Activated CD4-positive, alpha-beta T cell treated with anti-CD3 and anti-CD28 coated beads for 48 hours (primary cell): ENCODE measurements at regions not wholly inside any gene's neighbourhood (a gene's known extent, or its start where the extent isn't known, plus 50 kb on each side); places are given as distances from the start of the nearest gene placed in this dataset.
"Not testable (repeated sequence)": the region's sequence is repeated elsewhere in the genome, so short reads cannot be mapped to it uniquely, and the experiment has no call there.

Source experiments
- DNase-seq: peaks from one replicate; pipeline ENCODE4 v3.0.0-alpha.2; 2020

DNA sequence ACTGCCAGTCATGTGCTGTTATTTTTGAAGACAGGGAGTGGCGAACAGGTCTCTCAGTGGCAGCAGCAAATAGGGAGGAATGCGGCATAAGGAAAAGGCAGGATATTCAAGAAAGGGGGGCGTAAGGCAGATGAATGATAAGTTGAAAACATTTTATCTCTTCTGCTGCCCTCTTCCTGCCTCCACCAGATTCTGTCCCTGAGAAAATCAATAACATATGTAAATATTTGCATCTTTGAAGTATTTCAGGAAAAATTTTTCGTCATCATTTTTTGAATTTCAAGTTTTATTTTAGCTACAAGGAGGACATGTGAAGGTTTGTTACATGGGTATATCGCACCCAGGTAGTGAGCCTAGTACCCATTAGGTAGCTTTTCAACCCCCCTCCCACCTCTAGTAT, 616.7 kb downstream of the MCTP2 start:
- no peak for DNase-seq

DNA sequence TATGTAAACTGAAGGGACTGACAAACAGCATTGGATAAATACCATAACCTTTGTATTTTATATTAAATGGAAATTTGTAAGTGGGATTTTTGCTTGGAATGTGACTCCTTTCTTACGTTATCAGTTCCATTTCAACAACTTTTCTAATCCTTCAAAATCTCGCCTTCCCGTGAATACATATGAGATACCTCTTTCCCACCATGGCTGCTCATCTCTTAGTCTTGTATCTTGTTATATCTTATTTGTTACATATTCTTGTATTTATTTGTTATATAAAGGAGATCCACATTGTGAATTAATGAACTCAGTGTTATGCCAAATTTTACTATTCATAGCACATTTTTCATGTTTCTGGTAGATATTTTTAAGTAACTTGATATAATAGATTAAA, 623.7 kb downstream of the MCTP2 start:
- DNase-seq, result no peak

DNA sequence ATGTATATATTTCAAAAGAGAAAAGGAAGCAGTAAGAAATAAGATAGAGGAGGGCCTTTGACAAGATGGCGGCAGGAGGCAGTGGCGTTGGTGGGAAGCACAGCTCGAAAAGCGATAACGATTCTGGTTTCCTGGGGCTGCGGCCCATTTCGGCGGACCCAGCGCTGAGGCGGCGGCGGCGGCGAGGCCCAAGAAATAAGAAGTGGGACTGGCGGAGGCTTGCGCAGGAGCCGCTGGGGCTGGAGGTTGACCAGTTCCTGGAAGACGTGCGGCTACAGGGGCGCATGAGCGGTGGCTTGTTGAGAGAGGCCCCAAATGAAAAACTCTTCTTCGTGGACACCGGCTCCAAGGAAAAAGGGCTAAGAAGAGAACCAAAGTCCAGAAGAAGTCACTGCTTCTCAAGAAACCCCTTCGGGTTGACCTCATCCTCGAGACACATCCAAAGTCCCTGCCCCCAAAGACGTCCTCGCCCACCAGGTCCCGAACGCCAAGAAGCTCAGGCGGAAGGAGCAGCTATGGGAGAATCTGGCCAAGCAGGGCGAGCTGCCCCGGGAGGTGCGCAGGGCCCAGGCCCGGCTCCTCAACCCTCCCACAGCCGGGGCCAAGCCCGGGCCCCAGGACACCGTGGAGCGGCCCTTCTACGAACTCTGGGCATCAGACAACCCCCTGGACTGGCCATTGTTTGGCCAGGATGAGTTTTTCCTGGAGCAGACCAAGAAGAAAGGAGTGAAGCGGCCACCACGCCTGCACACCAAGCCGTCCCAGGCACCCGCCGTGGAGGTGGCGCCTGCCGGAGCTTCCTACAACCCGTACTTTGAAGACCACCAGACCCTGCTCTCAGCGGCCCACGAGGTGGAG, 624.3 kb downstream of the MCTP2 start:
- no peak for DNase-seq

DNA sequence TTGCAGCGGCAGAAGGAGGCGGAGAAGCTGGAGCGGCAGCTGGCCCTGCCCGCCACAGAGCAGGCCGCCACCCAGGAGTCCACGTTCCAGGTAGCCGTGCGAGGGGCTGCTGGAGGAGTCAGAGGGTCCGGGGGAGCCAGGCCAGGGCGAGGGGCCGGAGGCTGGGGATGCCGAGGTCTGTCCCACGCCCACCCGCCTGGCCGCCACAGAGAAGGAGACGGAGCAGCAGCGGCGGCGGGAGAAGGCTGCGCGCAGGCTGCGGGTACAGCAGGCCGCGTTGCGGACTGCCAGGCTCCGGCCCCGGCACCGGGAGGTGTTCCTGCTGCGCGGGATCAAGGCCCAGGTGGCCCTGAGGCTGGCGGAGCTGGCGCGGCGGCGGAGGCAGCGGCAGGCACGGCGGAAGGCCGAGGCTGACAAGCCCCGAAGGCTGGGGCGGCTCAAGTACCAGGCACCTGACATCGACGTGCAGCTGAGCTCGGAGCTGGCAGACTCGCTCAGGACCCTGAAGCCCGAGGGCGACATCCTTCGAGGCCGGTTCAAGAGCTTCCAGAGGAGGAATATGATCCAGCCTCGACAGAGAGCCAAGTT, 625.0 kb downstream of the MCTP2 start:
- no peak for DNase-seq

DNA sequence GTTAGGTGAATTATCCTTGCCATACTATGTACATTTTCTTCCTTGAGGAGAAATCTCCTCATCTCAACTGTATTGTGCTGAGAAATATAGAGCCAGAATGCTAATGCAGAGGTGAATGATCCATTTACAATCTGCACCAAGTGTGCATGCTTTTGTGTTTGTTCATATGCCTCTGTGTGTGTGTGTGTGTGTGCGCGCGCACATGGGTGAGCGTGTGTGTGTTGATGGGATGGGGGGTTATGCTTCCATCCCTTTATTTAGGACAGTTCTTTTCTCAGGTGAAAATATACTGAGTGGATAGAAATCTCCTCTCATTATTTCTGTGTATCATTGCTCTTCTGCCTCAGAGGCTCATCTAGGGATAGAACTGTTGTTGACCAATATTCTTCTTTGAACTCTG, 626.1 kb downstream of the MCTP2 start:
- no peak for DNase-seq

DNA sequence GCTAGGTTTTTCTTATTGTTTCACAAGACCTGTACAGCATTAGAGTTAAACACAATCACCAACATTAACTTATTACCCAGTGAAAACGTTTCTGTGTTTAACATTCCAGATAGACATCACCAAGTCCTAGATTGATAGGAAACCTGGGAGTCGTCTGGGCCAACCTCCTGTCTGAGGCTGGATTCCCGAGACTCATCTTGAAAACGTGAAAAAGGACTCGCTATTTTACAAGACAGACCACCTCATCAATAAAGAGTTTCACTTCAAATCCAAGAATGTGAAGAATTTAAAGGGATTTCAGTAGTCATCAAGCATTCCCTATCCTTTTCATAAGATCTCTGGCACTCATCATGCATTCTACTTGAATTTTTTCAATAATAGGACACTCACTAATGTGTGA, 626.6 kb downstream of the MCTP2 start:
- DNase-seq, result no peak

DNA sequence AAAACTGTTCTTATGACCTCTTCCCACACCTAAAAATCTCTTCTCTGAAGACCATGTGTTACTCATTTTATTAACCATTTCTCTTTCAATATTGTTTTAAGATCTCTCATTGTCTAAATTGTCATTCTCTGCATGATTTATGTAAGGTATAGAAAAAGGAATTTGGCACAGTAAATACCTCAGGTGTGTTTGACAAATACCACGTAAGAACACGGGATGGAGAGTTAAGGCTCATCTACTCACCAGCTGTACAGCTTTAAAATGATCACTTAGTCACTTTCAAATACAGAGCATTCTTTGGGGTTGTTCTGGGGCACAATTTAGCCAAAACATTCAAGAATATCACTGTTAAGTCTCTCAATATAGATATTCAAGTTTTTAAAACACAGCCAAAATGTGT, 627.1 kb downstream of the MCTP2 start:
- no peak for DNase-seq

DNA sequence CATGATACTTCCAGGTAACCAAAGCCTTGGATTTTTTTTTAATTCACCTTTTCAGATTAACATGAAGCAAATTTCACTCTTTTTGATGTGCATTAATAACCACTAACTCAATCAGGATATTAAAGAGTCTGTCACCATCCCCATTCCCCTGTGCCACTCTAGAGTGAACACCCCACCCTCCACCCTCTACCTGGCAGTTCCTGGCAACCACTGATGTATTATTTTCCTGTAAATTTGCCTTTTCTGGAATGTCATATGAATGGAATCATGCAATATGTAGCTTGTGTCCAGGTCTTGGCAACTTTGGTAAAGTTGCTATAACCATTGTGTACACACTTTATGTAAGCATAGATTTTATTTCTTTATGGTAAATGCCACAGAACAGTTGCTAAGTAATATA, 627.6 kb downstream of the MCTP2 start:
- no peak for DNase-seq

DNA sequence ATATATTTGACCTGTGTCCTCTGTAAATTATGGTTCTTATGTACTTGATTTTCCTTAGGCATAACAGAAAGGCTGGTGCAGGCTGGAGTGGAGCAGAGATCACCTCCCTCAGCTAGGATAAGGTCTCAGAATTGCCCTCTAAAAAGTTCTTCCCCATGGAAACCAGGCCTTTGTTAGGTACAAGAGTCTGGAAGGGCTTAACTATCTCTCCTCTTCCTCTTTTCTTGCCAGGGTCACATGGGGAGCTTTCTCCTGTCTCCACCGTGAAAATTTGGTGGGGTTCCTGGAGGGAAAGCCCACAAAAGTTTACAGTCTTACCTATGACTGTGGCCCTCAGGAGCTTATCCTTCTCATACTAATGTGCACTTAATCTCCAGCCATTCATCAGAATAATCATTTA, 633.2 kb downstream of the MCTP2 start:
- no peak for DNase-seq

DNA sequence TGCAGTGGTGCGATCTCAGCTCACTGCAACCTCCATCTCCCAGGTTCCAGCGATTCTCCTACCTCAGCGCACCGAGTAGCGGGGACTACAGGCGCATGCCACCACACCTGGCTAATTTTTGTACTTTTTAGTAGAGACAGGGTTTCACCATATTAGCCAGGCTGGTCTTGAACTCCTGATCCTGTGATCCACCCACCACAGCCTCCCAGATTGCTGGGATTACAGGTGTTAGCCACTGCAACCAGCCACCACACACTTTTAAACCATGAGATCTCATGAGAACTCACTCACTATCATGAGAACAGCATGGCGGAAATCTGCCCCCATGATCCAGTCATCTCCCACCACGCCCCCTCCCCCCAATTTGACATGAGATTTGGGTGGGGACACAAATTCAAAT, 636.9 kb downstream of the MCTP2 start:
- not testable (repeated sequence) for DNase-seq

DNA sequence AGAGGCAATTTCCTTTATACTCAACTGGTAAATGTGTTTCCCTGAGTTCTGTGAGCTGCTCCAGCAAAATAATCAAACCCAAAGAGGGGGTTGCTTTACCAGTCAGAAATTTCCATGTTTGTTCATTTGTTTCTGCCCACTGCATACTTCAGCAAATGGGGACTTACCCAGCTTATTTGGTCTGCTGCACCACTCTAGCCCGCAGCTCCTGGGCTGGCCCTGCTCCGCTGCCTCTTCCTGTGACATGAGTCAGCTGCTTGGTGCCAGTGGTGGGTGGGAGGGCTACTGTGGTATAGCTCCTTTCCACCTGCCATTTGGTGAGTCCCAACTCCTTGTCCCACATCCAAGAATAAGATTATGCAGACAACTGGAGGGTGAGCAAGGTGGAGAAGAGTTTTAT, 644.2 kb downstream of the MCTP2 start:
- no peak for DNase-seq

DNA sequence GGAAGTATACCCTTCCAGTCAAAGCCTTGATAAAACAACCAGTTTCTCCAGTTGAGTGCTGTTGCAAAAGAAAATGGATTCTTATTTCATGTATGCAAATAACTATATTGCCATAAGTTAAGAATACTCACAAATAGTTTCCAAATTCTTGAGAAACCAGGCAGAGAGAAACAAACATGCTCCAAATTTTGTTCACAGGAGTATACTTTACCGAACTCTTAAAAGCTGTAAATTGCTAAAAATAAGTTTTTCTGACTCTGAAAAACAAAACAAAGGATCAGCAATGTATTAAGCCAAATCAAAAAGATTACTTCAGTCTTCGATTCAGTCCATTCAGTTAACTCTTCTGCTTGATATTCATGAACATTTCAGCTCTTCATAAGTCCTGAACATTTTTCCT, 646.5 kb downstream of the MCTP2 start:
- DNase-seq, result no peak

DNA sequence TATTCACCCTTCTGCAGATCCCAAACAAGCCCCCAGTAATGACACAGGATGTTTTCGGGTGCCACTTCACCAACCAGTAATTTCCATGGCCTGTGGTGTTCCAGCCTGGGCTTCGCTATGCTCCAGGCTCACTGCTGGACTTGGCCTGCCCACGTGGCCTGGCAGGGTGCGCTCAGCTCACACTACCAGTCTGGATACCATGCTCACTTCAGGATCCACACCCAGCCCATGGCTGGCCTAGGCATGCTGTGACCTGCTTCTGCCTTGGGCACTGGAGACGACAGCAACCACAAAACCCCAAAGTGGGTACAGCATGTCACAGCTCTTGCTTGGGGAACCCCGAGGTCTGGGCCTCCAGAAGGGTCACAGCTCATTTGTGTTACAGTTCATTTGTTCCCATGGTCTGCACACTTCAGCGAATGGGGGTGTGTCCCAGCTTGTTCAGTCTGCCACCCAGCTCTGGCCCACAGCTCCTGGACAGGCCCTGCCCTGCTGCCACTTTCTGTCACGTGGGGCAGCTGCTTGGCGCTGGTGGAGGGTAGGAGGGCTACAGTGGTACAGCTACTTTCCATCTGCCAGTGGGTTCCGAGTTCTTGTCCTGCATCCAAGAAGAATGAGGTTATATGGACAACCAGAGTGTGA, 650.8 kb downstream of the MCTP2 start:
- DNase-seq, result no peak

DNA sequence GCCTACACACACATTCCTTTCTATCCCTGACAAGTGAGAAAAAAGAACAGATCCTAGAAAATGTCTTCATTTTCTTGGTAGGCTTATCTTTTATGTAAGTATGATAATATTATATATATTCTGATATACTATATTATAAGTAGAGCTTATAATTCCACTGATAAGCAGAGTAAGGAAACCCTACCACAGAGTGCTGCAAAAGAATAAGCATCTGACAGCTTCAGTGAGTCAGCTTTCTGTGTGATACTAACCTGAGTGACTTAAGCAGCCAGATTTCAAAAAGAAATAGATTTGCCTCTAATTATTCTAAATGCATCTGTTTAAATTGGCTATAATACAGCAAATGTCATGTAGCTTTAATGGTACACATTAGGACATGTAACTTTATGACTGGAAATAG, 656.0 kb downstream of the MCTP2 start:
- no peak for DNase-seq

DNA sequence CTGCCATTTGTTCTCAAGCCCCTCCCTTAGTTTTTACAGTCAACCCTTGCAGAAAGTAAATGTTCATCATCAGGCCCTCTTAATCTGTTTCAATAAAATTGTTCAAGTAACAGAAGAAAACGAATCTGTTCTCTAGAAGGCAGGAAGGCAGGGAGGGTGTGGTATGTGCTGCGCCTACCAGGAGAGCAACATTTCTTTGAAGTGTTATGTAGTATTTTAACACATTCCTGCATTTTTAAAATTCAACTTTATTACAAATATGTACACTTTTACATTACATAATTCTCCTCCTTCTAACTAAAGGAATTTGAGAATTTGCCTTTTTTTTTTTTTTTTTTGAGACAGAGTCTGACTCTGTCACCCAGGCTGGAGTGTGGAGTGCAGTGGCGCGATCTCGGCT, 657.8 kb downstream of the MCTP2 start:
- no peak for DNase-seq

DNA sequence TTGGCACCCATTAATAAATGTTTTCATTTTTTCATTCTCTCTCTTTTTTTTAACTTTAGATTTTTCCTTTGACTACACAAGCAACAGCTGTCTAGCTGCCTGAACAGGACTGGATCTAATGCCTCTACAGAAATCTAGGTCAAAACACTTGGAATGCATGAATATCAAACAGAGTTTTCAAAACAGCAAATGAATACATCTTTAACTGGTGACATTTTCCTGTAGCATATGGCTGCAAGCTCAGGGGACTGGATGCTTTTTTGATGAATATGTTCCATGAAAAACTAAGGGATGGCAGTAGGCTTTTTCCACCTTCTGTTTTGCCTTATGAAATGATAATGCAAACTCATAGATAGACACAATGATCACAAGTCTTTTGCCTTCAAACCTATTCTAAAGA, 661.7 kb downstream of the MCTP2 start:
- no peak for DNase-seq

DNA sequence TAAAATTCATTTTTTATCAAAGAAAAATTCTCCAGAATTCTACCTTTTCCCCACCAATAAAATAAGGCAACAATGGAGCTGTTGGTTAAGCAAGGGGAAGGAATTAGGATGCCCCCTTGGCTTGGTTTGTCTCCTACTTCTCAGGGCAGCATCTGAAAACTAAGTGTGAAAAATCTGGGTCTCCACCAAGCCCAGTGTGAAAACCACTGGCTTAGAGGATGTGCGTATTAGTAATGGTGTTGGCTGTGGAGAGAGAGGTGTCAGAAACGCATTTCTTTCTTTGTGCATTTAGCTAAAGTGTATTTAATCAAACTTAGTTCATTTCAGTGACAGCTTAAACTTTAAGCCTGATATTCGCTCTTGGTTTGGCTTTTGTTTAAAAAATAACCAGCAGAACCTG, 662.7 kb downstream of the MCTP2 start:
- no peak for DNase-seq

DNA sequence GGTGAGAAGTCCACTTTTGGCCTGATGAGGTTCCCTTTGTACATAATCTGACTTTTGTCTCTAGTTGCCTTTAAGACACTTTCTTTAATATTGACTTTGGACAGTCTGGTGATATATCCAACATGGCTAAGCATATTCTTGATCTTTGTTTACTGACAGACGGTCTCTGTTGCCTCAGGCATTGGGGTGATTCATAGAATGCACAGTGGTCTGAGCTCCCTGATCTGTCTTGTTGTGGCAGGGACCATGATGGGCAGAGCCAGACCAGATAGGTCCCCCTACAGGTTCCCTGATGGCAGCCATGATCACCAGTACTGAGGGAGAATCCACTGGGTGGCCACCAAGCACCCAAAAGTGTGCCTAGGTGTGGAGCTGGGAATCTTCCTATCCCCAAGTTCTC, 678.1 kb downstream of the MCTP2 start:
- no peak for DNase-seq

DNA sequence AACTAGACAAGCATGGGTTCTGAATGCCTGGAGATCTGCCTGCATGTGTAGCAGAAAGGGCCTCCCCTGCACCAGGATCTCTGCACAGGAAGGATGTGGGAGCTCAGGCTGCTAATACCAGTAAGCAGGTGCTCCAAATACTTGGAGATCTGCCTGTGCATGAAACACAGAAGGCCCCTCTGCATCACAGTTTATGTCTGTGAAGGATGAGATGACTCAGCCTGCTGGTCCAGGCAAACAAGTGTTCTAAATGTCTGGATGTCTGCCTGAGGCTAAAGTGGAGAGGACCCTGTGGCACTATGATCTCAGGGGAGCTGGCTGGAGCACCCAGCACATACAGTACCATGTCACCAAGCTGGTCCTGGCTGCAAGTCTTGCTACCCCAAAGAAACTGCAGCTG, 678.8 kb downstream of the MCTP2 start:
- no peak for DNase-seq

DNA sequence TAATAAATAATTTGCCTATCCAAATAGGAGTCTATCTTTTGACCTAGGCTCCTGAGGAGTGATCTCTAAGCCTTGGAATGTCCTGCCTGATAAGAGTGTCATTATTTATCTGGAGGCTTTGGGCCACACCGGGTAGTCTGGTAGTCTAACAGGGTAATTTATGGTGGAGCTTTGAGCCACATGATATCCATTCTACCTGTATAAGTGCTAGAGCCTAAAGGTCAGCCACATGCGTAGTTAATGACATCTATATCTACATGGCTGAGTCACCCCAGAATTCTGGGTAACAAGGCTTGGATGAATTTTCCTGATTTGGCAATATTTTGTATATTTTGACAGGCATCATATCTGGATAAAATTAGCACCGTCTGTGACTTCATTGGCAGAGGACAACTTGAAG, 681.4 kb downstream of the MCTP2 start:
- DNase-seq, result no peak

DNA sequence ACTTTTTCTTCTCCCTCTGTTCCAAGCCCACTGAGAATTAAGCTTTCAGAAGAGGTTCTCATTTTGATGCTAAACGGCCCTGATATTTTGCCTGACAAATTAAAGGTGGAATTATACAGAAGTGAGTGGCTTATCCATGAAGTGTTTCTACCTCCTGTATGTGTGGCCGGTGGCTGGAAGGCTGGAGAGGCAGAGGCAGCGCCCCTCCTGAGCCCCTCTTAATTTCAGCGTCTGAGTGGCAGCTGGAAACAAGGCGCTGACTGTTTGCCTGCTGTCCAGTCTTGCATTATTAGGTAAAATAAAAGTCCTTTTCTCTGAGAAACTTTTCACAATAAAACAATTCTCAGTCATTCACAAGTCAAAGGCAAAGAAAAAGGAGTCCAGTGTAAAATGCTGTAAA, 685.7 kb downstream of the MCTP2 start:
- DNase-seq, result no peak

DNA sequence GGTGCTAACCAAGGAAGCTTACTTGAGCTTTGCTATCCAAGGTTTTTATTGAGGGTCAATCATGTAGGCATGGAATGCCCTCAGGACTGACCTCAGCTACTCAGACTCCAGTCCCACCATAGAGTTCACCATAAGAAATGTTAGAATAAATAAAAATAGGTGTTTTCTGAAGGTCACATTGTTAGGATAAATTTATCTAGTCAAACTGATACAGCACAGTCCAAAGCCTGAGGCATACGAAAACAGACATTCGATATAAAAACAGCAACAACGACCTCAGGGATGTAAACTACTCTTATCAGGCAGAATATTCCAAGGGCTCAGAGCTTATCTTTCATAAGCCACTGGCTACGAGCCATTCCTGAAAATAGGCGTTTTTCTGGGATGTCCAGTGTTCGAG, 690.6 kb downstream of the MCTP2 start:
- no peak for DNase-seq

DNA sequence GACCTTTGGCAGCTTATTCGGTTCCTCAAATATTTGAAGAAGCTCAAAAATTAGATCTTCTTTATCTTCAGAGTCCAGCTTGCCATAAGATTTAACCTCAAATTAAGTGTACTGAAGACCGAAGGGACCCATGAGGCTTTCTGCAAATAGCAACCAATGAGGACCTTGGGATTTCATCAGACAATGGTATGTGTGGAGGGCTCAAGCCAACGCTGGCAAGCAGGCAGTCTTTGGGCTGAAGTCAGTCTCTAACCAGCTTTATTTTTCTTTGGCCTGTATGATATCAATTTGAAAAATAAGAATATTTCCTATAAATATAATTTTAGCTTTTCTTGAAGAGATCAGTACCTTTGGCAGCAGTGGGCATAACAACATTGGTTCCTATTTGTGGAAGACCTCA, 692.7 kb downstream of the MCTP2 start:
- DNase-seq, result no peak

DNA sequence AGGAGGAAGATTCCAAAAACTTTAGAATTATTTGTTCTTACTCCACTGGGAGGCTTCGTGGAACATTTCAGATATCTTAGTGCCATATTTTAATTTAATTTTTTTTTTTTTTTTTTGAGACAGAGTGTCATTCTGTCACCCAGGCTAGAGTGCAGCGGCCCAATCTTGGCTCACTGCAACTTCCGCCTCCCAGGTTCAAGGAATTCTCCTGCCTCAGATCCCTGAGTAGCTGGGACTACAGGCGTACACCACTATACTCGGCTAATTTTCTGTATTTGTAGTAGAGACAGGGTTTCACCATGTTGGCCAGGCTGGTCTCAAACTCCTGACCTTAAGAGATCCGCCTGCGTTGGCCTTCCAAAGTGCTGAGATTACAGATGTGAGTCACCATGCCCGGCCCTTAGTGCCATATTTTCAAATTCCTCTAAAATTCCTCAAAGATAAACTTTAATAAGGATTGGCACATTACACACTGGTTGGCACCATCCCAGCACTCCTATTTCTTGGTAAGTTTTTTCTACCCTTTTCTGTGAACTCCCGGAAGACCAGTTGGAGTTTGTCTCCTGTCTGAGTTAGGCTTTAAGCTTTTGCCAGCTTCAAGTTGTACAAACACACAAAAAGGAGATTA, 693.7 kb downstream of the MCTP2 start:
- DNase-seq, result no peak
